Globus pallidus (tissue), 1 donor: ENCODE measurements at regions not wholly inside any gene's neighbourhood (a gene's known extent, or its start where the extent isn't known, plus 50 kb on each side); places are given as distances from the start of the nearest gene placed in this dataset.
A peak's percentile ranks its signal among the peaks of the same experiment; 100 is the strongest.
"Not testable (repeated sequence)": the region's sequence is repeated elsewhere in the genome, so short reads cannot be mapped to it uniquely, and the experiment has no call there.

Source experiments
- DNase-seq: peaks from one replicate; pipeline ENCODE4 v3.0.0-alpha.2; 2015; ENCODE audit warnings: low spot score

GRCh38 chr3:64437131-64437530 lies 211.9 kb upstream of the PRICKLE2 start:
- DNase-seq: no peak

DNA sequence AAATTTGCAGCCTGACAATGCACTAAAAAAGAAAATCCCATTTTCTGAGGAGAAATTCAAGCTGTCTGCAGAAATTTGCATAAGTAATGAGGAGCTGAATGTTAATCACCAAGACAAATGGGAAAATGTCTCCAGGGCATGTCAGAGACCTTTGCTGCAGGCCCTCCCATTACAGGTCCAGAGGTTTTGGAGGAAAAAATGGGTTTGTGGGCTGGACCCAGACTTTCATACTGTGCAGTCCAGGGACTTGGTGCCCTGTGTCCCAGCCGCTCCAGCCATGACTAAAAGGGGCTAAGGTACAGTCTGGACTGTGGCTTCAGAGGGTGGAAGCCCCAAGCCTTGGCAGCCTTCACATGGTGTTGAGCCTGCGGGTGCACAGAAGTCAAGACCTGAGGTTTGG lies 209.8 kb upstream of the PRICKLE2 start:
- DNase-seq: not testable (repeated sequence)

GRCh38 chr3:64432870-64433269 lies 207.6 kb upstream of the PRICKLE2 start:
- no peak for DNase-seq

DNA sequence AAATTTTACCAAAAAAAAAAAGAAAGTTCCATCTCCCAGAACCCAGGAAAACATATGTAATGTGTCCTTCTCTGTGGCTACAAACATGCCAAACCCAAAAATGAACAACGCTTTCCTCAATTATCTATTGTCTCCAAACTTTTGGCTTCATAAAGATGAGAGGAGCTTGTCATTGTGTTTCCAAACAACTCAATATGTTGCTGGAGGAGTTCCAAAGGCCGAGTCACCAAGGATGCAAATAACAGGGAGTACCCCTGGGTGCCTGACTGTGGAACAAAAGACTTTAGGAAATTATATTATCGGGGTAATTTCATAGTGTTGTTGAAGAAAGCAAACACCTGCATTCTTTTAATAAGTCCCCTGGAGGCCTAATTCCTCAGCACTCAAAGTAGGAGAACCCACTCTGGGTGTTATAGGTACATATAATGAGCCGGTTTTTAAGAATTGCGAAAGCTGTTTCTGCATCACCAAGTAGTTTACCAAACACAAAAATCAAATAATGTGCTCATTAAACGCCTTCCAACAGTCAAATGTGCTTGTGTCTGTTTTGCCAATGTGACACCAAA lies 206.3 kb upstream of the PRICKLE2 start:
- DNase-seq: no peak

GRCh38 chr3:64427671-64428070 lies 202.4 kb upstream of the PRICKLE2 start:
- no peak for DNase-seq

- no peak for DNase-seq
Measured at GRCh38 chr3:64426551-64426950, 201.3 kb upstream of the PRICKLE2 start.

GRCh38 chr3:64422932-64423331 lies 197.7 kb upstream of the PRICKLE2 start:
- no peak for DNase-seq

DNA sequence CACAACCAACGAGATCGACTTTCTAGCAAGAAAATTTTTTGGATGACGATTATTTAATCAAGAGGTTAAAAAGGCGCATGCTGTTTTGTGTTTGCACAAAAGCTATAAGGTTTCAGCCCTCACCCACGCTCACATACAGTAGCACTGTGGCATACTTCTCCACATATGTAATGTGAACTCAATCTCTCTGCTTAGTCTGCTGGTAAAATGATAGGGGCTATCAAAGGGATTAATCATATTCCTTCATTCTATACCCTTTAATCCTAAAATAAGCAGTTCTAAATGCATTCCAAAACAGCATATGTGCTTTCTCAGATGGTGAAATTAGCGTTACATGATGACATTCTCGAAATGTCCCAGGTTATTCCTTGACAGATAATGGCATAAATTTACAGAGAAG lies 196.9 kb upstream of the PRICKLE2 start:
- DNase-seq: no peak

GRCh38 chr3:64417816-64418215 lies 192.6 kb upstream of the PRICKLE2 start:
- no peak for DNase-seq

GRCh38 chr3:64414043-64414442 lies 188.8 kb upstream of the PRICKLE2 start:
- DNase-seq: no peak

GRCh38 chr3:64411101-64411500 lies 185.8 kb upstream of the PRICKLE2 start:
- no peak for DNase-seq

DNA sequence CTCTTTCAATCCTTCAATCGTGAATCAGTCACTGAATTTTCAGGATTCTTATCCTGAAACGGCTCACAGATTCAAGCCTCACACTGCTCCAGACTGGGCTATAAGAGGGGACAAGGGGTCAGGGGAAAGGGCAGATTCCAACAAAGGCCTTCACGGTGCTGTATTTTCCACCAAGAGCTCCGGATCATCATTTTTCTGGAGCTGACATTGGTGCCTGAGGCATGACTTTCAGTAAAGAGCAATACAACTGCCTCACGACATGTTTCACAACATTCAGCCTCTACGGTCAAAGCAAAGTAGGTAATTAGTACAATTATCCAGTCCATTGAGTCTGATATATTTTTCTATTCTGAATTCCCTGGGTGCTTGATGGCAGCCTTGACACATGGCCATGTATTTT lies 185.0 kb upstream of the PRICKLE2 start:
- DNase-seq: no peak

DNA sequence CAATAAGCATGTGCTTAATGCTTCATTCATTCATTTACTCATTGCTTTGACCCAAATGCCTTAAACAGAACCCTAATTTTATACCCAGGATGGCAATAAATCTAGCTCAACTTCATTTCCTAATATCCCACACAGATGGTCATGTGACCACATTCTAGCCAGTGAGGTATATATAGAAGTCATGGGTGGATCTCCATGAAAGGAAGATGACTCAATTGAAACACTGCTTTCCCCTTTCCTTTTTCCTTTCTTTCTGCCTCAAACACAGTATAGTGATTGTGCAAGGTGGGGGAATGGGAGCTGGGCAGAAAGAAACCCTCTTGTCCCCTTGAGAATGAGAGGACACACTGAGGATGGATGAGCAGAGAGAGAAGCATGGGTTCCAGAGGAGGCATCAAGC lies 183.5 kb upstream of the PRICKLE2 start:
- no peak for DNase-seq

- no peak for DNase-seq
Measured at GRCh38 chr3:64406271-64406670, 181.0 kb upstream of the PRICKLE2 start.

DNA sequence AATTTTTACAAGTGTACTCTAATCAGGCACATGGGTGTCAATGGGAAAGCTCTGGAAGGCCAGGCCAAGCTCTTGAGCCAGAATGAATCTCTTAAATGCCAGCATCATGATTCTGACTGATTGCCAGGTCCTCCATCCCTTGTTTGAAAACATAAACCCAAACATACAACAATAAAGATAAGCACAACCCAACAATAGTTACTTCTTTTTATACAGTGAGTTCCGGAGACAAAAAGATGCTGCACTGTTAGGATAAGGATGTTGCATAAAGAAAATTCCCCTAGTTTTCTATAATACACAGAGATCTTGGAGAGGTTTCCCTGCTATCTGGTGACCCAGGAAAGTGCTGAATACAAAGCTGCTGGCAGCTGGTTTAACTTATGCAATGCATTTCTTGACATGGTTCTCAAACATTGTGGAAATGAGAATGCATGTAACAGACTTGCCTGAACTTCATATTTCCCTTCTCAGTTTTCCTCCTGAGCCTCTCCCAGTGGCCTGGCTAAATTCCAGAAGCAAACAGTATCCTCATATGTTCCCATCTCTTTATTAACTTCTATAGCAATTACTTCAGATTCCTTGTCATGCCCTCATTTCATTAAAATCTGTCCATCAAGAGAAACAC lies 180.1 kb upstream of the PRICKLE2 start:
- no peak for DNase-seq

DNA sequence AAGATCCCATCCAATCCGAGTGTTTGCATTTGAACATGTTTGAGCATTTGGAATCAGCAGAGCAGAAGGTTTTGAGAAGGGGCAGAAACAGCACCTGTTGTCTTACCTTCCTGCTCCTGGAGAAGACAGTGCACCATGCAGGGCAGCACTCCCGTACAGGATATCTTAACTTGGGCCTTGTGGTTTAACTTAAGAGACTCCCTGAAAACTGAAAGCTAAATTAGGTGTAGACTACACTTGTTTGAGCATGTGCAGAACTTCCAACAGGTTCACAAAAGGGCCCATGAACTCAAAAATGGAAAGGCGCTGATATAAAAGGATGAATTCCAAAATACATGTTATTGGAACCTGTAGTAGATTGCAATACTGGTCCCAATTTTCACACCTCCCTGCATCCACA lies 175.4 kb upstream of the PRICKLE2 start:
- no peak for DNase-seq

DNA sequence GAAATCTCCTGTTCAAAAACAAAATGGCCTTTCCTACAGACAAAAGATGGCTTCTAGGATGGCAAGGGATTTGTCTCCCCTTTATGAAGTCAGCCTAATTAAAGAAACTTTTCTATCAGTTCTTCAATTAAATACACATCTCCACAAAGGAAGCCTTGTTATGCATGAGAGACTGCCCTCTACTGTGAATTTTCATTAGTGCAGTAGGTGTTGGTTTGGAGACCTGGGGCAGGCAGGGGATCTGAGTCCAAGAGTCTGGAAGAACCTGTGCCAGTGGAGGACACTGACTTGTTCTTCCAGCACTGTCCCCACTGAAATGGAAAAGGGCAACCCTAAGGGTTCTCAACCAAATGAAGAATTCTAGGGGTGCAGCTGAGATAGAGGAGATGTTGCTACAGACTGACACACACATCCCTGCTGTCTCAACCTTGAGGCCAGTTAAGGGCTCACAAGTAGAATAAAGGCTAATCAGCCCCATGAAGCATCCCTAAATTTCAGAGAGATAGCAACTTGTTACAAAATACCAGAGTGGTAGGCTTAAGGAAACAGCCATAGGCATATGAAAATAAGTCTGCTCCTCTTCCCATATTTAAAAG lies 174.0 kb upstream of the PRICKLE2 start:
- DNase-seq: peak; percentile 28

- DNase-seq: no peak
Measured at GRCh38 chr3:64398476-64398875, 173.2 kb upstream of the PRICKLE2 start.

DNA sequence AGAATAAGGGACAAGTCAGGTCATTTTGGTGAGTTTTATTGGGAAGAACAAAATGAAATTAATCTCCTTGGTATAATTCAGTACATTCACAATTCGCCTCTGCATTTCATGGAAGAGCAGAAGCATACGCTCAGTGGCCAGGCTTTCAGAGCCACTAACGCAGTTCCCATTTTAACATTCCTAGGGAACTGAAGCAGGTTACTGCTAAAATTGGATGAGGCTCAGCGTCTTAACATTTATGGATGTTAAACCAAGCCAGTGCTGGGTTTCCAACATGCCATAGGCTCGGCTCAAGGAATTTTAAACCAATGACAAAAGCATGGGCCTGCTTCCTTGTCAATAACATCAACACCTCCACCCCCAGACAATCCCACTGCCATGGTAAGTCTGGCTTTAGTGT lies 172.7 kb upstream of the PRICKLE2 start:
- DNase-seq: no peak

DNA sequence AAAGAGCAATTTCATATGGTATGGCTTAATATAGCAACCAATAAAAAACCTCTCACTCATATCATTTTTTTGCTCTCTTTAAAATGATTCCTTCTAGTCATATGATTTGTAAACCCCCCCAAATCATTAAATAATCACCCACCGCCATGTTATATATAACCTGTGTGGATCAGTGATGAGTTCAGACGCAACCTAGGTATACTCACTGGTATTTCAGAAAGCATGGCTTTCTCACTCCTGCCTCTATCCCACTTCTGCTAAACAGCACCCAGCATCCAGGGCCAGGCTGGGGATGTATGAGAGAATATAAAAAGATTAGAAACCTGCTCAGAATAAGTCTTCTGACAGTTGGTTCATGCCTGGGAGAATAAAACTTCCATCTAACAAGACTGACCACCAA lies 172.3 kb upstream of the PRICKLE2 start:
- DNase-seq: no peak

DNA sequence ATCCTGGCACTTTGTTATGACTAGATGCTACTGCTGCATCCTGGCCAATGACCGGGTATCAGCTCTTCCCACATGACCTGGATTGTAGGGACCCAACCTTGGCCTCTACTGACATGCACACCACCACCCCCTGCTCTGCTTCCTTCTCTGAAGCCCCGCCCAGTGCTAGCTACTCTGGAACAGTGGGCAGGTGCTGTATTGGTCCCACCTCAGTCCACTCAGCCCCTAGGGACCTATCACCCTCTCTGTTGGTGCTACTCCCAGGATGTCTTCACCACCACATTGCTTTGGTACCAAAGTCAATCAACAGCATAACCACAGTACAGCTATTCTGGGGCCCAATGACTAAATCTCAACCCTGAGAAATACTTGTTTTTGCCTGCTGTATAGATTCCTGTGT lies 170.2 kb upstream of the PRICKLE2 start:
- DNase-seq: no peak

DNA sequence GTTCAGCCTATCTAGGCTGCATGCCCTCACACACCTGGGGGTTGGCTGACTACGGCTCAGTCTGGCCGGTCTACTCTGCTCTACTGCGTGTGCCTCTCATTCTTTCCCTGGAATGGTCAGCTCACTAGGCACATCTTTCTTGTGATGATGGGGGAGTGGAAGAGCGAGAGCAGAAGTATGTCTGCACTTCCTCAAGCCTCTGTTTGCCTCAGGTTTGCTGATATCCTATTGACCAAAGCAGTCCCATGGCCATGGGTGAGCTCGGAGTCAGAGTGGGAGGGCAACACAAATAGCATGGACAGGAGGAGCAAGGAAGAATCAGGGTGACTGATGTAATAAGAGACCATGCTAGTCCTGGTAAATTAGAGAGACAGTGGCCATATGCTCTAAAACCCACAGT lies 167.9 kb upstream of the PRICKLE2 start:
- DNase-seq: no peak

GRCh38 chr3:64392001-64392400 lies 166.7 kb upstream of the PRICKLE2 start:
- DNase-seq: no peak

GRCh38 chr3:64390893-64391292 lies 165.6 kb upstream of the PRICKLE2 start:
- no peak for DNase-seq
